ENCODE measurements at regions not wholly inside any gene's neighbourhood (a gene's known extent, or its start where the extent isn't known, plus 50 kb on each side); places are given as distances from the start of the nearest gene placed in this dataset.
"Not testable (repeated sequence)": the region's sequence is repeated elsewhere in the genome, so short reads cannot be mapped to it uniquely, and the experiment has no call there.

DNA sequence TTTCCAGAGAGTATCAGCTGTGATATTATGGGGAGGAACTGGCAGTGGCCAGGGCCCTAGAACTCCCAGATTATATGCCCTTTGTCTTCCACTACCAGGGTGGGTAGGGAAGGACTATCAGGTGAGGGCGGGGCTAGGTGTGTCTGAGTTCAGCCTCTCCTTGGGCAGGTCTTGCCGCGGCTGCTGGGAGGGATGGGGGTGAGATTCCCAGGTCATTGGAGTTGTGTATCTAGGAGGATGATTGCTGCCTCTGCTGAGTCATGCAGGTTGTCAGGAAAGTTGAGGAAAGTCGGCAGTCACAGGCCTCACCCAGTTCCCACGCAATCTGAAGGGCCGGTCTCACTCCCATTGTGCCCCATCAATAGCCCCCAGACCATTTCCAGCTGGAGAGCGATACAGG, 185.2 kb downstream of the DKK1 start:
- Histone ChIP-seq H3K36me3 (ENCODE audit: control insufficient read depth in 1 of 2, insufficient read depth in 2 of 2, low read length in 1 of 2) (no peaks in the 10 kb centered on the region), H3K4me3 (ENCODE audit: low read length in 2 of 2) (no peak overlapping the region), H3K27ac (ENCODE audit: low read depth in 1 of 2, low read length in 2 of 2) (no peak overlapping the region), H3K9me3 (ENCODE audit: control insufficient read depth, low read length) (no peaks in the 10 kb centered on the region), H3K4me1 (ENCODE audit: control insufficient read depth in 1 of 2, insufficient read depth in 2 of 2, low read length in 2 of 2) (no peaks in the 10 kb centered on the region), H3K27me3 (ENCODE audit: control insufficient read depth in 1 of 2, insufficient read depth in 2 of 2, low read length in 1 of 2) (no peaks in the 10 kb centered on the region)
- ATAC-seq (ENCODE audit: low FRiP score) (no peak), DNase-seq (no peak)
- 93 to 94% methylated on average over 7 of the region's 7 CpGs for WGBS, 2 donors
- intact Hi-C loops (cut with DNase I) = no loop called here

DNA sequence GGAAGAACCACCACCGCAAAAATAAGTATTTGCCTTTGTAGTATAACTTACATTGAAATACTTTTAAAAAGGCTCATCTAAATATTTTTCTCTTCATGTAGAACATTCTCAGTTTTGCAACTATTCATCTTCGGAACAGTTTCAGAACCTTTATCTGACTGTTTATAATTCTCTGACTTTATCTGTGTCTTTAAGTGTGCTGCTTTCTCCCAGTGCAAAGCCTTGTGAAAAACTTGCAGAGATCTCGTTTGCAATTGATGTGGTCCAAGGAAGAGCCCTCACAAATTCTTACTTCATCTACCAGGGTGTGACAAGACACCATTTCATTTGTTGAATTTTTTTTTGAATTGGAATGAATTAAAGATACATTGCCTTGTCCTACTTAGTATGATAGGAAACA, 186.4 kb downstream of the DKK1 start:
- 87 to 88% methylated on average over 3 of the region's 3 CpGs for WGBS, 2 donors
- intact Hi-C loops (cut with DNase I) = no loop called here
- ATAC-seq (ENCODE audit: low FRiP score) = no peak
- Histone ChIP-seq H3K9me3 (ENCODE audit: control insufficient read depth, low read length) (peaks cover 2% of the 10 kb centered on the region), H3K4me1 (ENCODE audit: control insufficient read depth in 1 of 2, insufficient read depth in 2 of 2, low read length in 2 of 2) (no peaks in the 10 kb centered on the region), H3K36me3 (ENCODE audit: control insufficient read depth in 1 of 2, insufficient read depth in 2 of 2, low read length in 1 of 2) (no peaks in the 10 kb centered on the region), H3K27me3 (ENCODE audit: control insufficient read depth in 1 of 2, insufficient read depth in 2 of 2, low read length in 1 of 2) (no peaks in the 10 kb centered on the region), H3K4me3 (ENCODE audit: low read length in 2 of 2) (no peak overlapping the region), H3K27ac (ENCODE audit: low read depth in 1 of 2, low read length in 2 of 2) (no peak overlapping the region)
- DNase-seq = no peak

DNA sequence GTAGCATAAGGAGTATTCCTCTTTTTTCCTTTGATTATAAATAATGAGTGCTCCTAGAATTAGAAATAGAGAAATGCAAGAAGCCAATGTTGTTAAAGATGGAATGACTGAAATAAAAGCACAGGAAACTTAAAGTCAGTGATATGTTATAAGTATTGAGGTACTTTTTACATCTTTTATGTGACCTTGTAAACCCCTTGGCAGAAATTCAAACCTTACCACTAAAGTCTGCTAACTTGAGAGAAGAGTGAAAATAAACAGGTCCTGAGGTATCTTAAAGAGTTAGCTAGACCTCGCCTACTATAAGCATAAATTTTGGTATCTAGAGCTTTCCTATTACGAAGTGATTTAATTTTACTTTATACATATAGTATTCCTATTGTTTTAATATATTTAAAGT, 188.2 kb downstream of the DKK1 start:
- ATAC-seq (ENCODE audit: low FRiP score) (no peak), DNase-seq (no peak)
- Histone ChIP-seq H3K4me1 (ENCODE audit: control insufficient read depth in 1 of 2, insufficient read depth in 2 of 2, low read length in 2 of 2) (no peaks in the 10 kb centered on the region), H3K27me3 (ENCODE audit: control insufficient read depth in 1 of 2, insufficient read depth in 2 of 2, low read length in 1 of 2) (no peaks in the 10 kb centered on the region), H3K9me3 (ENCODE audit: control insufficient read depth, low read length) (peaks cover 2% of the 10 kb centered on the region), H3K36me3 (ENCODE audit: control insufficient read depth in 1 of 2, insufficient read depth in 2 of 2, low read length in 1 of 2) (no peaks in the 10 kb centered on the region), H3K4me3 (ENCODE audit: low read length in 2 of 2) (no peak overlapping the region), H3K27ac (ENCODE audit: low read depth in 1 of 2, low read length in 2 of 2) (no peak overlapping the region)
- intact Hi-C loops (cut with DNase I) = no loop called here
- WGBS, 2 donors = 74 to 81% methylated on average over 2 of the region's 2 CpGs

- H3K9me3 ChIP-seq (ENCODE audit: control insufficient read depth, low read length); H3K36me3 ChIP-seq (ENCODE audit: control insufficient read depth in 1 of 2, insufficient read depth in 2 of 2, low read length in 1 of 2); H3K27me3 ChIP-seq (ENCODE audit: control insufficient read depth in 1 of 2, insufficient read depth in 2 of 2, low read length in 1 of 2); intact Hi-C loops (cut with DNase I); H3K4me3 ChIP-seq (ENCODE audit: low read length in 2 of 2); DNase-seq; H3K4me1 ChIP-seq (ENCODE audit: control insufficient read depth in 1 of 2, insufficient read depth in 2 of 2, low read length in 2 of 2); H3K27ac ChIP-seq (ENCODE audit: low read depth in 1 of 2, low read length in 2 of 2); ATAC-seq (ENCODE audit: low FRiP score): not testable (repeated sequence)
- WGBS, 2 donors = 90 to 92% methylated on average over 7 of the region's 7 CpGs
Measured at GRCh38 chr10:52505341-52505740, 191.3 kb downstream of the DKK1 start.

DNA sequence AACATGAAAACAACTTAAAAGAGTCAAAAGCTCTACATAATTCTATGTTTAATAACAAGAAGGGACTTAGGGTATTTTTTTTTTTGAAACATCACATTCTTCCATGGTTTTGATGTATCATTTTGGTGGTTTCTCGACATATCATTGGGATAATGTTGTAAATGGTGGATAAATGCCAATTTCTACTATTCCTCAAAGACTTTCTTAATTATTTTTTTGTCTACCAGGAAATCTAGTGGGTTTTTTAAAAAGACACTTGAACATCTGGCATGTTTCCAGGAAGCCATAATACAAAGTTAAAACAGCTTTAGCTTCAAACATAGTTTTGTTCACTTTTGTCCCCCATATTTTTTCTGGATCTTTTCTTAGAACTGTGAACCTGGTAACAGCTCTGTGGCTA, 200.4 kb downstream of the DKK1 start:
- H3K9me3 ChIP-seq (ENCODE audit: control insufficient read depth, low read length) = no peaks in the 10 kb centered on the region
- H3K4me1 ChIP-seq (ENCODE audit: control insufficient read depth in 1 of 2, insufficient read depth in 2 of 2, low read length in 2 of 2) = no peaks in the 10 kb centered on the region
- ATAC-seq (ENCODE audit: low FRiP score) (no peak), DNase-seq (no peak)
- H3K36me3 ChIP-seq (ENCODE audit: control insufficient read depth in 1 of 2, insufficient read depth in 2 of 2, low read length in 1 of 2) = no peaks in the 10 kb centered on the region
- no peak overlapping the region for H3K4me3 ChIP-seq (ENCODE audit: low read length in 2 of 2)
- H3K27me3 ChIP-seq (ENCODE audit: control insufficient read depth in 1 of 2, insufficient read depth in 2 of 2, low read length in 1 of 2) = no peaks in the 10 kb centered on the region
- H3K27ac ChIP-seq (ENCODE audit: low read depth in 1 of 2, low read length in 2 of 2) = no peak overlapping the region
- intact Hi-C loops (cut with DNase I) = no loop called here
- 76 to 77% methylated on average over 1 of the region's 1 CpG for WGBS, 2 donors

DNA sequence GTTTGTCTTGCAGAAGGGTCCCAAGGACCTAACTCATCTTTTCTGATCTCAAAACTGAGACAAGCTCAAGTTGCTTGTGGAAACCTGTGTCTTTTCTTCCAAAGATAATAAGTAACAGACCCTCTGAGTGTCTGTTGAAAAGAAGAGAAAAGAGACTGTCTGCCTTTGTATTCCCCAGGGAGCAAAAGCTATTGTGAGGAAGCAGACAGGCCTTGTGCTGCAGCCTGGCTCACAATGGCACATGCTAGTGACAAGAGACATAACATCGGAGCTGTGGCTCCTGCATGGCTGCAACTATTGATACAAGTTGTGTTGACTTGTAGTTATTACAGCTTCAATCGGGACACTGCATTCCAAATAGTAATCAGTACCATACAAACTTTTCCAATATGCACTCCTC, 202.9 kb downstream of the DKK1 start:
- no peaks in the 10 kb centered on the region for H3K4me1 ChIP-seq (ENCODE audit: control insufficient read depth in 1 of 2, insufficient read depth in 2 of 2, low read length in 2 of 2)
- no peaks in the 10 kb centered on the region for H3K27me3 ChIP-seq (ENCODE audit: control insufficient read depth in 1 of 2, insufficient read depth in 2 of 2, low read length in 1 of 2)
- DNase-seq = no peak
- 46 to 50% methylated on average over 2 of the region's 2 CpGs for WGBS, 2 donors
- no peaks in the 10 kb centered on the region for H3K9me3 ChIP-seq (ENCODE audit: control insufficient read depth, low read length)
- intact Hi-C loops (cut with DNase I) = no loop called here
- H3K27ac ChIP-seq (ENCODE audit: low read depth in 1 of 2, low read length in 2 of 2) = no peak overlapping the region
- H3K36me3 ChIP-seq (ENCODE audit: control insufficient read depth in 1 of 2, insufficient read depth in 2 of 2, low read length in 1 of 2) = no peaks in the 10 kb centered on the region
- H3K4me3 ChIP-seq (ENCODE audit: low read length in 2 of 2) = no peak overlapping the region
- ATAC-seq (ENCODE audit: low FRiP score) = no peak

DNA sequence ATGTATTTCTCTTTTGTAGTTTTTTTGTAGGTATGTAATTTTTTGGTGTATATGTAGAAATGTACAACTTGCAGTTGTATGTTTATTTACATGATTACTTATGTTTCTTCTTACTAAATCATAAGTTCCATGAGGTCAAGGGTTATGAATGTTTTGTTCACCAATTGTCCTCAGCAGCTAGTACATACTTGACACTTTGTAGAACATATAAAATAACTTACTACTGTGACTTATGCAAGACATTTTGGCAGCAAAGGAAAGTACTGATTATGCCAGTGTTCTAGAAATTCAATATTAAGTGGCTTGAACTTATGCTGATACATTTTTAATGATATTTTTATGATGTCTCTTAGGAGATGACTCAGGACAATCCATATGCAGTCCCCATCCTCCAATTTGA, 209.6 kb downstream of the DKK1 start:
- H3K27ac ChIP-seq (ENCODE audit: low read depth in 1 of 2, low read length in 2 of 2) = no peak overlapping the region
- no peaks in the 10 kb centered on the region for H3K4me1 ChIP-seq (ENCODE audit: control insufficient read depth in 1 of 2, insufficient read depth in 2 of 2, low read length in 2 of 2)
- H3K9me3 ChIP-seq (ENCODE audit: control insufficient read depth, low read length) = no peaks in the 10 kb centered on the region
- intact Hi-C loops (cut with DNase I) = no loop called here
- no peaks in the 10 kb centered on the region for H3K27me3 ChIP-seq (ENCODE audit: control insufficient read depth in 1 of 2, insufficient read depth in 2 of 2, low read length in 1 of 2)
- H3K4me3 ChIP-seq (ENCODE audit: low read length in 2 of 2) = no peak overlapping the region
- H3K36me3 ChIP-seq (ENCODE audit: control insufficient read depth in 1 of 2, insufficient read depth in 2 of 2, low read length in 1 of 2) = no peaks in the 10 kb centered on the region
- ATAC-seq (ENCODE audit: low FRiP score) (no peak), DNase-seq (no peak)

GRCh38 chr10:52525761-52526160, 211.7 kb downstream of the DKK1 start:
- no peak for ATAC-seq (ENCODE audit: low FRiP score)
- WGBS, 2 donors = 69 to 70% methylated on average over 2 of the region's 2 CpGs
- Histone ChIP-seq H3K27me3 (ENCODE audit: control insufficient read depth in 1 of 2, insufficient read depth in 2 of 2, low read length in 1 of 2) (no peaks in the 10 kb centered on the region), H3K27ac (ENCODE audit: low read depth in 1 of 2, low read length in 2 of 2) (no peak overlapping the region), H3K4me3 (ENCODE audit: low read length in 2 of 2) (no peak overlapping the region), H3K4me1 (ENCODE audit: control insufficient read depth in 1 of 2, insufficient read depth in 2 of 2, low read length in 2 of 2) (no peaks in the 10 kb centered on the region), H3K9me3 (ENCODE audit: control insufficient read depth, low read length) (no peaks in the 10 kb centered on the region), H3K36me3 (ENCODE audit: control insufficient read depth in 1 of 2, insufficient read depth in 2 of 2, low read length in 1 of 2) (no peaks in the 10 kb centered on the region)
- intact Hi-C loops (cut with DNase I) = no loop called here
- DNase-seq = no peak

DNA sequence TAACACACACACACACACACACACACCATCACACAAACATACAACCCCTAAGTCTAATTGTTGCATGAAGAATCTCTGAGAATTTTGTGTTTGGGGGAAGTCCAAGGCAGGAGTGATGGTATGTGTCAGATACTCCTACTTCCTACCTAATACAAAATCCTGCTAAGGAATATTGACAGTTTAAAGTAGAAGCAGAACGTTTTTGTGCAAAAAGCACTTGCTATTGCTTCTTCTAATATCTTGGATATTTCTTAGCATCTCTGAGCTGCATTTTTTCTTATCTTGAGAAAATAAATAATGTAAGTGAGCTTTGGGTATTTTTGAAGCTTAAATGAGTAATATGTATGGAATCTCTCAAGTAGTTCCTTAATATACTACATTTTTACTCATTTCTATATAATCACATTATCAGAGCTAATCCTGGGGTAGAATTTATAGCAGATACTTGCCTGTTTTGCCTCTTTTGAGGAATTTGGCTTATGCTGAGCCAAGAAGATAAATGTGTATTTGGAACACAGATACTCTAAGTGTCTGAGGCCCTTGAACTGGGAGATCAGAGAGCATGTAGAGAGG, 212.3 kb downstream of the DKK1 start:
- Histone ChIP-seq H3K27ac (ENCODE audit: low read depth in 1 of 2, low read length in 2 of 2) (no peak overlapping the region), H3K4me1 (ENCODE audit: control insufficient read depth in 1 of 2, insufficient read depth in 2 of 2, low read length in 2 of 2) (no peaks in the 10 kb centered on the region), H3K4me3 (ENCODE audit: low read length in 2 of 2) (no peak overlapping the region), H3K36me3 (ENCODE audit: control insufficient read depth in 1 of 2, insufficient read depth in 2 of 2, low read length in 1 of 2) (no peaks in the 10 kb centered on the region), H3K9me3 (ENCODE audit: control insufficient read depth, low read length) (no peaks in the 10 kb centered on the region), H3K27me3 (ENCODE audit: control insufficient read depth in 1 of 2, insufficient read depth in 2 of 2, low read length in 1 of 2) (no peaks in the 10 kb centered on the region)
- ATAC-seq (ENCODE audit: low FRiP score) (no peak), DNase-seq (no peak)
- WGBS, 2 donors = 0 to 7% methylated on average over 1 of the region's 1 CpG
- intact Hi-C loops (cut with DNase I) = no loop called here

Data from aorta (tissue), 5 donors.